Astrocyte (in vitro differentiated cells and primary cell): ENCODE measurements at regions not wholly inside any gene's neighbourhood (a gene's known extent, or its start where the extent isn't known, plus 50 kb on each side); places are given as distances from the start of the nearest gene placed in this dataset.

Experiments
- DNase-seq: peaks from one replicate; pipeline ENCODE4 v3.0.0-alpha.2; 2010; ENCODE audit warnings: low read depth
- FAIRE-seq: peaks from 2 replicates; lab custom pipeline; 2011; peaks lifted over from hg19 to GRCh38; lab: Jason Lieb, UNC
- H2AFZ ChIP-seq: 2 replicates; pipeline ENCODE4 v1.6.0; 2012; ENCODE audit warnings: low read depth, low read length, inconsistent platforms
- H3K27ac ChIP-seq: 2 replicates; pipeline ENCODE4 v1.5.1; 2011; ENCODE audit warnings: low read depth, low read length, inconsistent platforms
- H3K27me3 ChIP-seq: 2 replicates; pipeline ENCODE4 v1.6.0; 2011; ENCODE audit warnings: low read length, inconsistent platforms; ENCODE audit not compliant: insufficient read depth
- H3K36me3 ChIP-seq: 2 replicates; pipeline ENCODE4 v1.5.1; 2011; ENCODE audit warnings: low read length, inconsistent platforms; ENCODE audit not compliant: insufficient read depth
- H3K4me1 ChIP-seq: 2 replicates; pipeline ENCODE4 v1.5.1; 2011; ENCODE audit warnings: low read length, inconsistent platforms; ENCODE audit not compliant: insufficient read depth
- H3K4me2 ChIP-seq: 2 replicates; pipeline ENCODE4 v1.6.0; 2012; ENCODE audit warnings: low read length, inconsistent platforms
- H3K4me3 ChIP-seq: 2 replicates; pipeline ENCODE4 v1.5.1; 2011; ENCODE audit warnings: low read depth, mild to moderate bottlenecking, low read length, inconsistent platforms; ENCODE audit not compliant: insufficient read depth
- H3K79me2 ChIP-seq: 2 replicates; pipeline ENCODE4 v1.6.0; 2012; ENCODE audit warnings: mild to moderate bottlenecking, low read length, inconsistent platforms; ENCODE audit not compliant: insufficient read depth
- H3K9ac ChIP-seq: 2 replicates; pipeline ENCODE4 v1.6.0; 2012; ENCODE audit warnings: mild to moderate bottlenecking, low read length, inconsistent platforms
- H3K9me3 ChIP-seq: 2 replicates; pipeline ENCODE4 v1.5.1; 2012; ENCODE audit warnings: low read depth, mild to moderate bottlenecking, low read length, inconsistent platforms; ENCODE audit not compliant: insufficient read depth
- H4K20me1 ChIP-seq: 2 replicates; pipeline ENCODE4 v1.6.0; 2012; ENCODE audit warnings: low read length, inconsistent platforms; ENCODE audit not compliant: insufficient read depth
- H3K27ac Mint-ChIP-seq: one replicate; pipeline ENCODE4 v1.8.0; 2021; ENCODE audit warnings: mild to moderate bottlenecking, mixed read lengths; ENCODE audit not compliant: unreplicated experiment
- H3K27me3 Mint-ChIP-seq: one replicate; pipeline ENCODE4 v1.8.0; 2021; ENCODE audit warnings: low read depth, mixed read lengths; ENCODE audit not compliant: unreplicated experiment
- H3K36me3 Mint-ChIP-seq: one replicate; pipeline ENCODE4 v1.8.0; 2021; ENCODE audit warnings: low read depth, mixed read lengths; ENCODE audit not compliant: unreplicated experiment
- H3K4me1 Mint-ChIP-seq: one replicate; pipeline ENCODE4 v1.8.0; 2021; ENCODE audit warnings: low read depth, mixed read lengths; ENCODE audit not compliant: unreplicated experiment
- H3K4me3 Mint-ChIP-seq: one replicate; pipeline ENCODE4 v1.8.0; 2021; ENCODE audit warnings: mild to moderate bottlenecking, moderate library complexity, mixed read lengths; ENCODE audit not compliant: unreplicated experiment
- H3K9me3 Mint-ChIP-seq: one replicate; pipeline ENCODE4 v1.8.0; 2021; ENCODE audit warnings: mild to moderate bottlenecking, mixed read lengths; ENCODE audit not compliant: unreplicated experiment
- EZH2 ChIP-seq: IDR thresholded peaks from 2 replicates; pipeline ENCODE4 v1.6.1; 2012; ENCODE audit warnings: mild to moderate bottlenecking, low read length, inconsistent platforms; ENCODE audit not compliant: insufficient read depth
- TF ChIP-seq, protein P1 (sequence below): IDR thresholded peaks from 2 replicates; pipeline ENCODE4 v1.5.1; 2011; ENCODE audit warnings: low read depth, mild to moderate bottlenecking, inconsistent platforms, low read length, moderate library complexity; ENCODE audit not compliant: insufficient read depth

DNA sequence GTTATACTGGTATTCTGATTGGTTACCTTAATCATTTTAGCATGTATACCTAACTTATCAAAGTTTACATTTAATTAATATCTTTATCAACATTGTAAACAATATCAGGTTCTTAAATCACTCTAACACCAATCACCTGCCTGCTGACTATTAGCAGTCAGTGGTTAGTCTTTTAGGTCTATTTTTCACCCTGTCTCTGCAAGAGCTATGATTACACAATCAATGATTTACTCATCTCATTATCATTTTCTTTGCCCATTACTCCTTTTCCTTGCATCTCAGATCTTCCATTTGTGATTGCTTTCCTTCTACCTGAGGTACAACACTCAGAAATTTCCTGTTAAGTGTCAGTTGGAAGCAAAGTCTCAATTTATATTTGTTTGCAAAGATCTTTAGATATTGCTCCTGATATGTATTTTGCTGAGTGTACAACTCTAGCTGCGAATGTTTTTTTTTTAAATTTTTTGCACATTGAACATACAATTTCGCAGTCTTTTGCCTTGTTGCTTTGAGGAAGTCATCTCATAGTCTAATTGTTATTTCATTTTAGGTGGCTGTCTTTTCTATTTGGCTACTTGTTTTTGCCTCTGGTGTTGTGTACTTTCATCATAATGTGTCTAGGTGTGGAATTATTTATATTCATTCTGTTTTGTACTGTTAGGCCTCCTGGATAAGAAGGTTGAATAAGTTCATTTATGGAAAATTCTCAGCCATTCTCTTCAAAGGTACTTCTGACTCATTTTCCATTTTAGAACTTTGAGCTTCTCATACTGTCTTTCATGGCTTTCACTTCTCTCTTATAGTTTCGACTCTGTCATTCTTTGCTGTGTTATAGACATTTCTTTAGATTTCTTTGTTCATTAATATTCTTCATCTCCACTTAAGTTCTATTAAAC, 104.9 kb upstream of the CEP162 start:
- Histone ChIP-seq H3K79me2 (no peaks in the 10 kb centered on the region), H3K4me1 (no peaks in the 10 kb centered on the region), H3K27me3 (no peaks in the 10 kb centered on the region), H3K9me3 (no peaks in the 10 kb centered on the region), H3K4me2 (no peak overlapping the region), H3K4me3 (no peak overlapping the region), H3K36me3 (no peaks in the 10 kb centered on the region), H3K9ac (no peak overlapping the region), H3K27ac (no peak overlapping the region), H2AFZ (no peak overlapping the region), H4K20me1 (no peaks in the 10 kb centered on the region)
- H3K27ac Mint-ChIP-seq = no peak overlapping the region
- no peaks in the 10 kb centered on the region for H3K4me1 Mint-ChIP-seq
- TF ChIP-seq, protein P1, sequence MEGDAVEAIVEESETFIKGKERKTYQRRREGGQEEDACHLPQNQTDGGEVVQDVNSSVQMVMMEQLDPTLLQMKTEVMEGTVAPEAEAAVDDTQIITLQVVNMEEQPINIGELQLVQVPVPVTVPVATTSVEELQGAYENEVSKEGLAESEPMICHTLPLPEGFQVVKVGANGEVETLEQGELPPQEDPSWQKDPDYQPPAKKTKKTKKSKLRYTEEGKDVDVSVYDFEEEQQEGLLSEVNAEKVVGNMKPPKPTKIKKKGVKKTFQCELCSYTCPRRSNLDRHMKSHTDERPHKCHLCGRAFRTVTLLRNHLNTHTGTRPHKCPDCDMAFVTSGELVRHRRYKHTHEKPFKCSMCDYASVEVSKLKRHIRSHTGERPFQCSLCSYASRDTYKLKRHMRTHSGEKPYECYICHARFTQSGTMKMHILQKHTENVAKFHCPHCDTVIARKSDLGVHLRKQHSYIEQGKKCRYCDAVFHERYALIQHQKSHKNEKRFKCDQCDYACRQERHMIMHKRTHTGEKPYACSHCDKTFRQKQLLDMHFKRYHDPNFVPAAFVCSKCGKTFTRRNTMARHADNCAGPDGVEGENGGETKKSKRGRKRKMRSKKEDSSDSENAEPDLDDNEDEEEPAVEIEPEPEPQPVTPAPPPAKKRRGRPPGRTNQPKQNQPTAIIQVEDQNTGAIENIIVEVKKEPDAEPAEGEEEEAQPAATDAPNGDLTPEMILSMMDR = no peak
- no peak for TF ChIP-seq EZH2
- no peak for DNase-seq
- H3K4me3 Mint-ChIP-seq = no peak overlapping the region
- no peaks in the 10 kb centered on the region for H3K9me3 Mint-ChIP-seq
- H3K36me3 Mint-ChIP-seq = no peaks in the 10 kb centered on the region
- FAIRE-seq = no peak
- H3K27me3 Mint-ChIP-seq = no peaks in the 10 kb centered on the region

DNA sequence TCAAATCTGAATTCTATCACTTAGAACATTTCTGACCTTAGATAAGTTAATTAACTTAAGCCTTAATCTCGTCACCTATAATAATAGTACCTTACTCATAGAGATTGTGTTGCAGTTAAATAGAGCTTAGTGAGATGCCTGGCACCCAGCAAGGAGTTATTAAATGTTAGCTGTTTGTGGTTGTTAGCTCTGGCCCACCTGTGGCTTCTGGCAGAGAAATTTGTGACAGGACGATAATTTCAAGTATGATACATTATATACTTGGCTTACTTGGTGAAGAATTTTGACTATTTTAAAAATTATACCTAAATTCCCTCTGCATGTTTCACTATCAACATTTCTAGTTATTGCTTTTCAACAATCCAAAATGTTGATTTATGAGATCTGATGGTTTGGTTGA, 102.9 kb upstream of the CEP162 start:
- no peaks in the 10 kb centered on the region for H3K9me3 ChIP-seq
- Mint-ChIP-seq H3K27ac (no peak overlapping the region), H3K4me1 (no peaks in the 10 kb centered on the region), H3K27me3 (no peaks in the 10 kb centered on the region), H3K9me3 (no peaks in the 10 kb centered on the region), H3K4me3 (no peak overlapping the region), H3K36me3 (no peaks in the 10 kb centered on the region)
- no peaks in the 10 kb centered on the region for H3K79me2 ChIP-seq
- no peaks in the 10 kb centered on the region for H4K20me1 ChIP-seq
- TF ChIP-seq, protein P1 = no peak
- no peak for TF ChIP-seq EZH2
- no peak overlapping the region for H3K4me2 ChIP-seq
- H3K9ac ChIP-seq = no peak overlapping the region
- no peak for DNase-seq
- no peak overlapping the region for H2AFZ ChIP-seq
- H3K4me3 ChIP-seq = no peak overlapping the region
- H3K27ac ChIP-seq = no peak overlapping the region
- no peaks in the 10 kb centered on the region for H3K4me1 ChIP-seq
- H3K27me3 ChIP-seq = no peaks in the 10 kb centered on the region
- FAIRE-seq = no peak
- H3K36me3 ChIP-seq = no peaks in the 10 kb centered on the region

DNA sequence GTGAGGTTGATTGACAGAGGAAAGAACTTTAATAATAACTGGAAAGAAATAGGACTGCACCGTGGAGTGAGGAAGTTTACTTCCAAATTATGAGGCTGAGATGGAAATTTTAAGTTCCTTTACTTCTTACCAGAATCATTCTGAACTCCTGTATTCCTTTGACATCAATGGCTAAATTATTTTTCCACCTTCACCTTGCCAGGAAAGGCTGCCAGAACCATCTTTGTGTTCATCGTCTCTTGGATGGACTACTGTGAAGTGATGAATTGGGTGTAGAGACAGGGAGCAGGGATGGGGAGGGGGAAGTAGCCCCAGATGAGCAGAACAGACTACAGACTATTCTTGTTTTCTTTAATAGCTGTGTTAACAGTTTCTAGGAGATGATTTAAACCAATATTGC, 102.1 kb upstream of the CEP162 start:
- Mint-ChIP-seq H3K4me1 (no peaks in the 10 kb centered on the region), H3K9me3 (no peaks in the 10 kb centered on the region), H3K4me3 (no peak overlapping the region), H3K27me3 (no peaks in the 10 kb centered on the region), H3K27ac (no peak overlapping the region), H3K36me3 (no peaks in the 10 kb centered on the region)
- TF ChIP-seq, protein P1 = no peak
- TF ChIP-seq EZH2 = no peak
- Histone ChIP-seq H3K27ac (no peak overlapping the region), H4K20me1 (no peaks in the 10 kb centered on the region), H3K4me3 (no peak overlapping the region), H3K4me1 (no peaks in the 10 kb centered on the region), H3K9ac (no peak overlapping the region), H3K79me2 (no peaks in the 10 kb centered on the region), H3K27me3 (no peaks in the 10 kb centered on the region), H3K9me3 (no peaks in the 10 kb centered on the region), H3K4me2 (no peak overlapping the region), H2AFZ (no peak overlapping the region), H3K36me3 (no peaks in the 10 kb centered on the region)
- FAIRE-seq = no peak
- DNase-seq = no peak
